ENCODE measurements at regions not wholly inside any gene's neighbourhood (a gene's known extent, or its start where the extent isn't known, plus 50 kb on each side); places are given as distances from the start of the nearest gene placed in this dataset.
A peak's percentile ranks its signal among the peaks of the same experiment; 100 is the strongest.

GRCh38 chr5:82807021-82807420, 270.2 kb downstream of the TMEM167A start:
- DNase-seq (ENCODE audit: low read depth in 2 of 2) = no peak

GRCh38 chr5:82806513-82806912, 270.7 kb downstream of the TMEM167A start:
- no peak for DNase-seq (ENCODE audit: low read depth in 2 of 2)

GRCh38 chr5:82804155-82804690, 273.0 kb downstream of the TMEM167A start:
- no peak for DNase-seq (ENCODE audit: low read depth in 2 of 2)

- DNase-seq (ENCODE audit: low read depth in 2 of 2) = no peak
These were observed 274.2 kb downstream of the TMEM167A start for GRCh38 chr5:82802954-82803353.

GRCh38 chr5:82800826-82801225, 276.4 kb downstream of the TMEM167A start:
- no peak for DNase-seq (ENCODE audit: low read depth in 2 of 2)

GRCh38 chr5:82799361-82800077, 277.7 kb downstream of the TMEM167A start:
- DNase-seq (ENCODE audit: low read depth in 2 of 2) = no peak

- no peak for DNase-seq (ENCODE audit: low read depth in 2 of 2)
These were observed 278.5 kb downstream of the TMEM167A start for GRCh38 chr5:82798676-82799075.

- no peak for DNase-seq (ENCODE audit: low read depth in 2 of 2)
These were observed 280.4 kb downstream of the TMEM167A start for GRCh38 chr5:82796643-82797416.

- DNase-seq (ENCODE audit: low read depth in 2 of 2) = no peak
These were observed 282.3 kb downstream of the TMEM167A start for GRCh38 chr5:82794876-82795275.

GRCh38 chr5:82793808-82794419, 283.3 kb downstream of the TMEM167A start:
- DNase-seq (ENCODE audit: low read depth in 2 of 2) = peak in 1 of 2 donors; percentile 22

GRCh38 chr5:82792096-82792495, 285.1 kb downstream of the TMEM167A start:
- DNase-seq (ENCODE audit: low read depth in 2 of 2) = no peak

- DNase-seq (ENCODE audit: low read depth in 2 of 2) = no peak
These were observed 288.1 kb downstream of the TMEM167A start for GRCh38 chr5:82789095-82789494.

- DNase-seq (ENCODE audit: low read depth in 2 of 2) = no peak
These were observed 290.4 kb downstream of the TMEM167A start for GRCh38 chr5:82786748-82787147.

GRCh38 chr5:82785882-82786509, 291.2 kb downstream of the TMEM167A start:
- DNase-seq (ENCODE audit: low read depth in 2 of 2) = no peak

- DNase-seq (ENCODE audit: low read depth in 2 of 2) = no peak
These were observed 291.7 kb downstream of the TMEM167A start for GRCh38 chr5:82785456-82785855.

GRCh38 chr5:82784521-82784920, 292.7 kb downstream of the TMEM167A start:
- no peak for DNase-seq (ENCODE audit: low read depth in 2 of 2)

- no peak for DNase-seq (ENCODE audit: low read depth in 2 of 2)
These were observed 300.1 kb downstream of the TMEM167A start for GRCh38 chr5:82777106-82777505.

GRCh38 chr5:82772281-82772680, 304.9 kb downstream of the TMEM167A start:
- no peak for DNase-seq (ENCODE audit: low read depth in 2 of 2)

- no peak for DNase-seq (ENCODE audit: low read depth in 2 of 2)
These were observed 311.0 kb downstream of the TMEM167A start for GRCh38 chr5:82766206-82766605.

GRCh38 chr5:82765765-82766164, 311.4 kb downstream of the TMEM167A start:
- DNase-seq (ENCODE audit: low read depth in 2 of 2) = no peak

GRCh38 chr5:82760856-82761255, 316.3 kb downstream of the TMEM167A start:
- no peak for DNase-seq (ENCODE audit: low read depth in 2 of 2)

GRCh38 chr5:82758881-82759280, 318.3 kb downstream of the TMEM167A start:
- DNase-seq (ENCODE audit: low read depth in 2 of 2) = no peak
